PC-3 (cell line): ENCODE measurements at regions not wholly inside any gene's neighbourhood (a gene's known extent, or its start where the extent isn't known, plus 50 kb on each side); places are given as distances from the start of the nearest gene placed in this dataset.

ENCODE experiments used
- ATAC-seq: fragments of 200-7000 bp; cut with Tn5 transposase; 2 replicates; pipeline ENCODE4 v1.9.1; 2020; ENCODE audit warnings: mild to moderate bottlenecking, moderate library complexity
- BruUV-seq: library from RNA; stranded (reverse); fragments of 400-500 nt; replicated peaks from 2 replicates; lab custom pipeline; 2021; lab: Mats Ljungman, UMichigan
- CTCF ChIA-PET: fragments of 300-600 bp; sonication (Branson Sonifier 250); formaldehyde crosslinking; loops from one replicate; lab custom pipeline; 2022; ENCODE audit warnings: antibody characterized with exemption; lab: Charles Lee
- POLR2A ChIA-PET: fragments of 300-600 bp; sonication (Branson Sonifier 250); formaldehyde crosslinking; loops from one replicate; lab custom pipeline; 2022; ENCODE audit warnings: antibody characterized with exemption; ENCODE audit not compliant: unreplicated experiment; lab: Charles Lee
- DNase-seq: peaks from one replicate; pipeline ENCODE4 v3.0.0-alpha.2; 2015
- H2AFZ ChIP-seq: fragments of 300-600 bp; sonication (generic); 2 replicates; pipeline ENCODE4 v1.6.0; 2016; ENCODE audit warnings: antibody characterized with exemption, low read length
- H3F3A ChIP-seq: fragments of 300-600 bp; sonication (generic); one replicate; pipeline ENCODE4 v1.6.0; 2017; ENCODE audit warnings: antibody characterized with exemption, low read length, control low read depth, mild to moderate bottlenecking; ENCODE audit not compliant: unreplicated experiment
- H3K27ac ChIP-seq: fragments of 300-600 bp; sonication (generic); 2 replicates; pipeline ENCODE4 v1.5.1; 2016; ENCODE audit warnings: mild to moderate bottlenecking, low read length
- H3K27me3 ChIP-seq: fragments of 300-600 bp; sonication (generic); 2 replicates; pipeline ENCODE4 v1.6.1; 2016; ENCODE audit warnings: low read length, mixed read lengths
- H3K36me3 ChIP-seq: fragments of 300-600 bp; sonication (generic); 2 replicates; pipeline ENCODE4 v1.6.1; 2016; ENCODE audit warnings: low read depth, mixed run types, low read length, mixed read lengths
- H3K4me1 ChIP-seq: fragments of 300-600 bp; sonication (generic); 2 replicates; pipeline ENCODE4 v1.5.1; 2016; ENCODE audit warnings: low read length; ENCODE audit not compliant: insufficient read depth
- H3K4me2 ChIP-seq: fragments of 300-600 bp; sonication (generic); 2 replicates; pipeline ENCODE4 v1.6.0; 2016; ENCODE audit warnings: low read length
- H3K4me3 ChIP-seq: fragments of 300-600 bp; sonication (generic); 2 replicates; pipeline ENCODE4 v1.5.1; 2016; ENCODE audit warnings: mild to moderate bottlenecking, low read length, mixed read lengths
- H3K79me2 ChIP-seq: fragments of 300-600 bp; sonication (generic); 2 replicates; pipeline ENCODE4 v1.6.1; 2017; ENCODE audit warnings: low read length, mixed read lengths
- H3K9ac ChIP-seq: fragments of 300-600 bp; sonication (generic); 2 replicates; pipeline ENCODE4 v1.6.0; 2016; ENCODE audit warnings: mild to moderate bottlenecking, low read length
- H3K9me2 ChIP-seq: fragments of 300-600 bp; sonication (generic); replicated peaks from 2 replicates; pipeline ENCODE4 v1.6.1; 2016; ENCODE audit warnings: mixed run types, low read length, mixed read lengths
- H3K9me3 ChIP-seq: fragments of 300-600 bp; sonication (generic); 2 replicates; pipeline ENCODE4 v1.6.1; 2016; ENCODE audit warnings: low read length, mixed read lengths
- H4K20me1 ChIP-seq: fragments of 300-600 bp; sonication (generic); 2 replicates; pipeline ENCODE4 v1.6.1; 2016; ENCODE audit warnings: low read length, mixed read lengths
- EZH2 ChIP-seq: fragments of 300-600 bp; sonication (generic); IDR thresholded peaks from one replicate; pipeline ENCODE4 v1.6.1; 2017; ENCODE audit warnings: antibody characterized with exemption, mild to moderate bottlenecking, low read length; ENCODE audit not compliant: unreplicated experiment
- EZH2phosphoT487 ChIP-seq: fragments of 300-600 bp; sonication (generic); IDR thresholded peaks from 2 replicates; pipeline ENCODE4 v1.6.1; 2018; ENCODE audit warnings: mild to moderate bottlenecking, antibody characterized with exemption, low read length, borderline replicate concordance
- intact Hi-C: fragments of 100-400 bp; cut with micrococcal nuclease; formaldehyde crosslinking; loops from 2 replicates; pipeline ENCODE4 v1.9.0; 2023
- TF ChIP-seq, protein P1 (sequence below): fragments of 300-600 bp; sonication (generic); conservative IDR thresholded peaks from 2 replicates; pipeline ENCODE4 v1.5.1; 2017; ENCODE audit warnings: antibody characterized with exemption, low read depth, mild to moderate bottlenecking, low read length

DNA sequence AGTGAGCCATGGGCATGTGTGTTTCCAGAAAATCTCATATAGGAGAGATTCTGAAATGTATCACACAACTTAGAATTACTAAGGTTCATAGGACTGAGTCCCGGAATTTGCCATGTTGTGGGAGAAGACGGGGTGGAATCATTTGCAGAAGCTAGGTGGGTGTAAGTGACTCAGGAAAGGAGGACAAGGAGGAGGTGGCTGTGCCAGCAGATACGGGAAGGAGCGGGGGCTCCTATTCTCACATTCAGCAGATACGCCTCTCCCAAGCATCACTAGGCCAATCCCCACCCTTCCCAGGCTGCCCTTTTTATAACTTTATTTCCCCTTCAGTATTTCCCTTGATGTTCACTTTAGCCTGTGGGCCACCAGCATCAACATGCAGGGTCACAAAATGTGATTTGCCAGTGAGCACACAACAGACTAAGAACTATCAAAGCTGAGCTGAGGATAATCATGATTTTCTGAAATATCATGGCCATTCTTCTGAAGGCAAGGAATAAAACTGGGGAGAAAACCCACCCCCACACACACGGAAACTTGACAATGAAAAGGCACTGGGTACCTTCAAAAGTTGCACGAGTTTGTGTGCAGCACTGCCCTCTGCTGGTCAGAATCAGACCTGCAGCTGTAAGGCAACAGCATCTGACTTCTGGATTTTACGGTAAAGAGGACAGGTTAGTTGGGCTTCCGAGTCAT lies 133.2 kb downstream of the MTX3 start:
- TF ChIP-seq, protein P1, sequence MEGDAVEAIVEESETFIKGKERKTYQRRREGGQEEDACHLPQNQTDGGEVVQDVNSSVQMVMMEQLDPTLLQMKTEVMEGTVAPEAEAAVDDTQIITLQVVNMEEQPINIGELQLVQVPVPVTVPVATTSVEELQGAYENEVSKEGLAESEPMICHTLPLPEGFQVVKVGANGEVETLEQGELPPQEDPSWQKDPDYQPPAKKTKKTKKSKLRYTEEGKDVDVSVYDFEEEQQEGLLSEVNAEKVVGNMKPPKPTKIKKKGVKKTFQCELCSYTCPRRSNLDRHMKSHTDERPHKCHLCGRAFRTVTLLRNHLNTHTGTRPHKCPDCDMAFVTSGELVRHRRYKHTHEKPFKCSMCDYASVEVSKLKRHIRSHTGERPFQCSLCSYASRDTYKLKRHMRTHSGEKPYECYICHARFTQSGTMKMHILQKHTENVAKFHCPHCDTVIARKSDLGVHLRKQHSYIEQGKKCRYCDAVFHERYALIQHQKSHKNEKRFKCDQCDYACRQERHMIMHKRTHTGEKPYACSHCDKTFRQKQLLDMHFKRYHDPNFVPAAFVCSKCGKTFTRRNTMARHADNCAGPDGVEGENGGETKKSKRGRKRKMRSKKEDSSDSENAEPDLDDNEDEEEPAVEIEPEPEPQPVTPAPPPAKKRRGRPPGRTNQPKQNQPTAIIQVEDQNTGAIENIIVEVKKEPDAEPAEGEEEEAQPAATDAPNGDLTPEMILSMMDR, result peak; percentile 91
- TF ChIP-seq EZH2phosphoT487, result no peak
- no peaks in the 10 kb centered on the region for H3K27me3 ChIP-seq
- intact Hi-C loops, result loop anchor here (1.0 to 5.0 kb wide), 2 partner anchors 225 to 836 kb away; no protein-coding TSS in a partner anchor
- H3K9me3 ChIP-seq, result no peaks in the 10 kb centered on the region
- no peaks in the 10 kb centered on the region for H3K9me2 ChIP-seq
- H3K4me2 ChIP-seq, result no peak overlapping the region
- H3K27ac ChIP-seq, result no peak overlapping the region
- BruUV-seq, result no TSS peak
- H3K79me2 ChIP-seq, result no peaks in the 10 kb centered on the region
- H3K4me3 ChIP-seq, result no peak overlapping the region
- ChIA-PET CTCF (interaction anchor here (0.5 kb wide), 1 partner anchor 1666 kb away, joined by 4 read pairs; no protein-coding TSS in a partner anchor), POLR2A (no interaction called here)
- H2AFZ ChIP-seq, result no peak overlapping the region
- no peaks in the 10 kb centered on the region for H3K36me3 ChIP-seq
- ATAC-seq (no peak; the same call in 1 of the 2 replicates), DNase-seq (peak; percentile 77)
- H4K20me1 ChIP-seq, result no peaks in the 10 kb centered on the region
- peaks cover 4% of the 10 kb centered on the region; the same call in 1 of the 2 replicates for H3K4me1 ChIP-seq
- no peak overlapping the region for H3K9ac ChIP-seq
- no peaks in the 10 kb centered on the region for H3F3A ChIP-seq

DNA sequence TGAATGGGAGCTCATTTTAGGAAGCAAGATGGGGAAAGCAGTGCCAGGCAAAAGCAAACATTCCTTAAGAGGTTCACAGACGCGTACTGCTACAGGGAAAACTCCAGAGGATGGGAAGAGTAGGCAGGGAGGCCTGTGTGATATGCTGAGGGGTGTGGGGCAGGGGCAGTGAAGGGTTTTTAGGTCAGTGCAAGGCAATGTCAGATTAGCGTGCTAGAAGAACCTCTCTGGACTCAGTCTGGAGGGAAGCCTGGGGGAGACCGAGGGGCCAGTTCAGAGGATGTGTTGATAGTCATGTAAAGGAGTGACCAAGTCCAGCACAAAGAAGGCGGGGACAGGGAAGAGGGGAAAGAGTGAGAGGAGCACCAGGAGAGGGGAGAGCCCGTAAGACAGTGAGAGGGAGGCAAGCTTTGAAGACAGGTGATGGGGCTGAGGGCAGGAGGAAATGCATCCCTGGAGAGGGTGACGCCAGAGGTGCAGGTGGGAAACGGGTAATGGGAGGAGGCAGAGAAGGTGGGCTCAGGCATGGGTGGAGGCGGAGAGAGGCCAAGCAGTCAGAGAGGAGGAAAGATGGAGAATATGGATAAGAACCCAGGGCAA lies 134.5 kb downstream of the MTX3 start:
- Histone ChIP-seq H3K4me1 (peaks cover 4% of the 10 kb centered on the region; the same call in 1 of the 2 replicates), H3F3A (no peaks in the 10 kb centered on the region), H4K20me1 (no peaks in the 10 kb centered on the region), H3K79me2 (no peaks in the 10 kb centered on the region), H3K9me3 (no peaks in the 10 kb centered on the region), H3K4me2 (no peak overlapping the region), H3K27me3 (no peaks in the 10 kb centered on the region), H3K36me3 (no peaks in the 10 kb centered on the region), H3K4me3 (no peak overlapping the region), H3K9ac (no peak overlapping the region), H2AFZ (no peak overlapping the region), H3K9me2 (no peaks in the 10 kb centered on the region), H3K27ac (no peak overlapping the region)
- no peak for DNase-seq
- BruUV-seq, result no TSS peak
- intact Hi-C loops, result loop anchor here (5.0 kb wide), 1 partner anchor 834 kb away; no protein-coding TSS in a partner anchor
- ChIA-PET POLR2A (no interaction called here), CTCF (interaction anchor here (0.9 kb wide), 1 partner anchor 227 kb away, joined by 3 read pairs; no protein-coding TSS in a partner anchor)
- no peak for ATAC-seq
- TF ChIP-seq, protein P1, result no peak
- no peak for TF ChIP-seq EZH2
- TF ChIP-seq EZH2phosphoT487, result no peak
